HG03442 (cell line): ENCODE measurements at regions not wholly inside any gene's neighbourhood (a gene's known extent, or its start where the extent isn't known, plus 50 kb on each side); places are given as distances from the start of the nearest gene placed in this dataset.
"Not testable (repeated sequence)": the region's sequence is repeated elsewhere in the genome, so short reads cannot be mapped to it uniquely, and the experiment has no call there.

ENCODE experiments used
- ATAC-seq: cut with Tn5 transposase; IDR thresholded peaks from one replicate; pipeline ENCODE4 v1.9.1; 2021; ENCODE audit warnings: mild to moderate bottlenecking, moderate library complexity; ENCODE audit not compliant: unreplicated experiment

- ATAC-seq: no peak
Observed at GRCh38 chr2:64742678-64743077, 89.0 kb upstream of the SERTAD2 start.

GRCh38 chr2:64743739-64744330, 90.1 kb upstream of the SERTAD2 start:
- ATAC-seq: no peak

- ATAC-seq: no peak
Observed at GRCh38 chr2:64745562-64745961, 91.8 kb upstream of the SERTAD2 start.

- ATAC-seq: not testable (repeated sequence)
Observed at GRCh38 chr2:64747690-64748091, 94.0 kb upstream of the SERTAD2 start.

- no peak for ATAC-seq
Observed at GRCh38 chr2:64748147-64748546, 94.4 kb upstream of the SERTAD2 start.

GRCh38 chr2:64748561-64748960, 94.8 kb upstream of the SERTAD2 start:
- ATAC-seq: no peak

- no peak for ATAC-seq
Observed at GRCh38 chr2:64749446-64749845, 95.7 kb upstream of the SERTAD2 start.

- no peak for ATAC-seq
Observed at GRCh38 chr2:64750001-64750816, 96.5 kb upstream of the SERTAD2 start.

- ATAC-seq: peak; percentile 83
Observed at GRCh38 chr2:64750817-64751285, 97.1 kb upstream of the SERTAD2 start.

GRCh38 chr2:64751286-64752260, 97.9 kb upstream of the SERTAD2 start:
- ATAC-seq: peak; percentile 76

- ATAC-seq: no peak
Observed at GRCh38 chr2:64753399-64753798, 99.7 kb upstream of the SERTAD2 start.

GRCh38 chr2:64754570-64754969, 100.9 kb upstream of the SERTAD2 start:
- ATAC-seq: no peak

- no peak for ATAC-seq
Observed at GRCh38 chr2:64757126-64757525, 103.4 kb upstream of the SERTAD2 start.

GRCh38 chr2:64760128-64760527, 106.4 kb upstream of the SERTAD2 start:
- ATAC-seq: no peak

GRCh38 chr2:64762301-64762997, 108.7 kb upstream of the SERTAD2 start:
- ATAC-seq: no peak

- no peak for ATAC-seq
Observed at GRCh38 chr2:64763126-64763525, 109.4 kb upstream of the SERTAD2 start.

GRCh38 chr2:64765160-64765805, 111.6 kb upstream of the SERTAD2 start:
- ATAC-seq: no peak

GRCh38 chr2:64766841-64767669, 113.3 kb upstream of the SERTAD2 start:
- peak; percentile 28 for ATAC-seq
